ENCODE measurements at regions not wholly inside any gene's neighbourhood (a gene's known extent, or its start where the extent isn't known, plus 50 kb on each side); places are given as distances from the start of the nearest gene placed in this dataset.

- peaks cover 12% of the 10 kb centered on the region for H3K9me3 Mint-ChIP-seq
These were observed 75.1 kb upstream of the RASGEF1B start for GRCh38 chr4:81546777-81547176.

GRCh38 chr4:81541161-81541945 is 69.6 kb upstream of the RASGEF1B start:
- H3K9me3 Mint-ChIP-seq, result peaks cover 13% of the 10 kb centered on the region

More at GRCh38 chr4:81546777-81547176, 75.1 kb upstream of the RASGEF1B start:
- Mint-ChIP-seq H3K27ac (no peak overlapping the region), H3K27me3 (ENCODE audit: insufficient read depth) (peaks cover 4% of the 10 kb centered on the region), H3K36me3 (ENCODE audit: low read depth) (no peaks in the 10 kb centered on the region), H3K4me1 (peaks cover 4% of the 10 kb centered on the region), H3K4me3 (no peak overlapping the region)
- H3K27me3 ChIP-seq (ENCODE audit: control insufficient read depth, insufficient read depth, low read length, poor library complexity, severe bottlenecking), result no peaks in the 10 kb centered on the region
- H3K4me1 ChIP-seq (ENCODE audit: control insufficient read depth, insufficient read depth, low read length), result no peaks in the 10 kb centered on the region
- no peak overlapping the region for H3K27ac ChIP-seq (ENCODE audit: low read depth, low read length)
- no peaks in the 10 kb centered on the region for H3K9me3 ChIP-seq (ENCODE audit: control insufficient read depth, low read length)
- H3K36me3 ChIP-seq (ENCODE audit: control insufficient read depth, insufficient read depth, low read length), result no peaks in the 10 kb centered on the region
- TF ChIP-seq CTCF (conservative IDR thresholded peaks at IDR 0.05), result no peak
- 71 to 99% methylated on average over 1 to 2 of the region's 2 CpGs for WGBS, 2 experiments (ENCODE audit: insufficient coverage in 1 of 2, insufficient read length in 1 of 2)
- H3K4me3 ChIP-seq (ENCODE audit: low read length), result no peak overlapping the region
- no peak overlapping the region for H3K9ac ChIP-seq (ENCODE audit: extremely low read depth, low read length, poor library complexity, severe bottlenecking)
- DNase-seq, result no peak

GRCh38 chr4:81538716-81539427 is 67.2 kb upstream of the RASGEF1B start:
- 86 to 88% methylated on average over 6 of the region's 6 CpGs for WGBS, 2 experiments (ENCODE audit: insufficient coverage in 1 of 2, insufficient read length in 1 of 2)

More at GRCh38 chr4:81541161-81541945, 69.6 kb upstream of the RASGEF1B start:
- TF ChIP-seq CTCF (conservative IDR thresholded peaks at IDR 0.05), result no peak
- Histone ChIP-seq H3K27ac (ENCODE audit: low read depth, low read length) (no peak overlapping the region), H3K4me1 (ENCODE audit: control insufficient read depth, insufficient read depth, low read length) (no peaks in the 10 kb centered on the region), H3K9ac (ENCODE audit: extremely low read depth, low read length, poor library complexity, severe bottlenecking) (no peak overlapping the region), H3K27me3 (ENCODE audit: control insufficient read depth, insufficient read depth, low read length, poor library complexity, severe bottlenecking) (no peaks in the 10 kb centered on the region), H3K9me3 (ENCODE audit: control insufficient read depth, low read length) (no peaks in the 10 kb centered on the region), H3K36me3 (ENCODE audit: control insufficient read depth, insufficient read depth, low read length) (no peaks in the 10 kb centered on the region), H3K4me3 (ENCODE audit: low read length) (no peak overlapping the region)
- no peaks in the 10 kb centered on the region for H3K36me3 Mint-ChIP-seq (ENCODE audit: low read depth)
- WGBS, 2 experiments (ENCODE audit: insufficient coverage in 1 of 2, insufficient read length in 1 of 2), result 72 to 85% methylated on average over 2 to 4 of the region's 4 CpGs
- H3K4me3 Mint-ChIP-seq, result no peak overlapping the region
- no peak overlapping the region for H3K27ac Mint-ChIP-seq
- no peak for DNase-seq
- H3K4me1 Mint-ChIP-seq, result no peaks in the 10 kb centered on the region
- peaks cover 2% of the 10 kb centered on the region for H3K27me3 Mint-ChIP-seq (ENCODE audit: insufficient read depth)

More at GRCh38 chr4:81538716-81539427, 67.2 kb upstream of the RASGEF1B start:
- no peaks in the 10 kb centered on the region for H3K4me1 Mint-ChIP-seq
- DNase-seq, result no peak
- TF ChIP-seq CTCF (conservative IDR thresholded peaks at IDR 0.05), result no peak
- H3K27ac Mint-ChIP-seq, result no peak overlapping the region
- no peaks in the 10 kb centered on the region for H3K36me3 Mint-ChIP-seq (ENCODE audit: low read depth)
- H3K27me3 Mint-ChIP-seq (ENCODE audit: insufficient read depth), result no peaks in the 10 kb centered on the region
- Histone ChIP-seq H3K4me3 (ENCODE audit: low read length) (no peak overlapping the region), H3K9me3 (ENCODE audit: control insufficient read depth, low read length) (peaks cover under 1% of the 10 kb centered on the region), H3K27ac (ENCODE audit: low read depth, low read length) (no peak overlapping the region), H3K27me3 (ENCODE audit: control insufficient read depth, insufficient read depth, low read length, poor library complexity, severe bottlenecking) (no peaks in the 10 kb centered on the region), H3K4me1 (ENCODE audit: control insufficient read depth, insufficient read depth, low read length) (no peaks in the 10 kb centered on the region), H3K9ac (ENCODE audit: extremely low read depth, low read length, poor library complexity, severe bottlenecking) (no peak overlapping the region), H3K36me3 (ENCODE audit: control insufficient read depth, insufficient read depth, low read length) (no peaks in the 10 kb centered on the region)
- H3K4me3 Mint-ChIP-seq, result no peak overlapping the region
- peaks cover 15% of the 10 kb centered on the region for H3K9me3 Mint-ChIP-seq
